H1 (cell line): ENCODE measurements at regions not wholly inside any gene's neighbourhood (a gene's known extent, or its start where the extent isn't known, plus 50 kb on each side); places are given as distances from the start of the nearest gene placed in this dataset.

Source experiments
- CTCF ChIA-PET: fragments of 300-600 bp; sonication (Branson Sonifier 250); formaldehyde crosslinking; loops from one replicate; lab custom pipeline; 2021; ENCODE audit not compliant: partially characterized antibody; lab: Charles Lee
- POLR2A ChIA-PET: fragments of 300-600 bp; sonication (Branson Sonifier 250); formaldehyde crosslinking; loops from one replicate; lab custom pipeline; 2021; ENCODE audit warnings: inconsistent platforms; ENCODE audit not compliant: partially characterized antibody; lab: Charles Lee
- DNase-seq, 2 experiments: peaks; one replicate each; pipeline versions ENCODE4 v3.0.0 to v3.0.0-alpha.2; 2010 to 2022; ENCODE audit warnings: low spot score in 2 of 2, low read depth in 1 of 2, mixed read lengths in 1 of 2
- FAIRE-seq: peaks from 2 replicates; lab custom pipeline; 2011; peaks lifted over from hg19 to GRCh38; lab: Jason Lieb, UNC
- H2AFZ ChIP-seq: 2 replicates; pipeline ENCODE4 v1.8.1; 2012; ENCODE audit warnings: low read length, inconsistent platforms
- H2AK5ac ChIP-seq: 2 replicates; pipeline ENCODE4 v1.6.1; 2013; ENCODE audit warnings: low read depth, low read length
- H2BK120ac ChIP-seq: replicated peaks from 2 replicates; pipeline ENCODE3; 2013; ENCODE audit warnings: low read depth, low read length, inconsistent platforms
- H2BK12ac ChIP-seq: 2 replicates; pipeline ENCODE4 v1.6.1; 2013; ENCODE audit warnings: low read depth, low read length
- H2BK15ac ChIP-seq: 2 replicates; pipeline ENCODE4 v1.6.1; 2013; ENCODE audit warnings: low read length
- H2BK20ac ChIP-seq: 2 replicates; pipeline ENCODE4 v1.6.1; 2013; ENCODE audit warnings: low read length
- H2BK5ac ChIP-seq: 2 replicates; pipeline ENCODE4 v1.6.1; 2013; ENCODE audit warnings: low read depth, low read length
- H3K14ac ChIP-seq: 2 replicates; pipeline ENCODE4 v1.6.1; 2013; ENCODE audit warnings: inconsistent platforms; ENCODE audit not compliant: insufficient read length
- H3K18ac ChIP-seq: 2 replicates; pipeline ENCODE4 v1.6.1; 2013; ENCODE audit warnings: low read length; ENCODE audit errors: extremely low read depth
- H3K23ac ChIP-seq: 2 replicates; pipeline ENCODE4 v1.6.1; 2013; ENCODE audit warnings: inconsistent platforms; ENCODE audit not compliant: insufficient read length
- H3K23me2 ChIP-seq: 2 replicates; pipeline ENCODE4 v1.6.1; 2013; ENCODE audit warnings: low read depth, low read length
- H3K27ac ChIP-seq: 2 replicates; pipeline ENCODE4 v1.6.1; 2011; ENCODE audit warnings: low read depth, low read length, inconsistent platforms
- H3K27me3 ChIP-seq, 4 experiments: replicated peaks in 1 of 4; 1 replicate in 1 of 4; 2 replicates in 3 of 4; pipeline versions ENCODE4 v1.6.1 to v1.8.1; 2011 to 2013; ENCODE audit warnings: low read length in 3 of 4, mild to moderate bottlenecking in 3 of 4, inconsistent platforms in 2 of 4, mixed read lengths in 2 of 4, moderate library complexity in 1 of 4; ENCODE audit not compliant: control insufficient read depth in 3 of 4, insufficient read depth in 3 of 4; ENCODE audit errors: extremely low read depth in 1 of 4
- H3K36me3 ChIP-seq, 4 experiments: 2 replicates each; pipeline versions ENCODE4 v1.6.1 to v1.8.1; 2011 to 2013; ENCODE audit warnings: mild to moderate bottlenecking in 4 of 4, low read length in 3 of 4, moderate library complexity in 2 of 4, control low read depth in 1 of 4, inconsistent platforms in 1 of 4; ENCODE audit not compliant: insufficient read depth in 4 of 4, control insufficient read depth in 2 of 4
- H3K4ac ChIP-seq: replicated peaks from 2 replicates; pipeline ENCODE3; 2013; ENCODE audit warnings: low read length, low read depth, mixed read lengths, inconsistent platforms; ENCODE audit not compliant: insufficient read length
- H3K4me1 ChIP-seq, 4 experiments: replicated peaks in 1 of 4; 1 replicate in 1 of 4; 2 replicates in 3 of 4; pipeline versions ENCODE4 v1.6.1 to v1.8.1; 2011 to 2013; ENCODE audit warnings: low read length in 3 of 4, inconsistent platforms in 2 of 4, mixed read lengths in 1 of 4; ENCODE audit not compliant: insufficient read depth in 4 of 4, control insufficient read depth in 3 of 4
- H3K4me2 ChIP-seq, 2 experiments: 2 replicates each; pipeline versions ENCODE4 v1.6.1 to v1.8.1; 2011 to 2013; ENCODE audit warnings: low read depth in 2 of 2, low read length in 2 of 2, control low read depth in 1 of 2, inconsistent platforms in 1 of 2, mild to moderate bottlenecking in 1 of 2; ENCODE audit not compliant: insufficient read depth in 1 of 2
- H3K4me3 ChIP-seq, 4 experiments: fragments of 200-600, 300-600 bp in 1 of 4; sonication (generic), shearing (Covaris generic), sonication (Bioruptor Twin) in 1 of 4; 2 replicates each; pipeline versions ENCODE4 v1.5.1 to v1.8.1; 2011 to 2016; ENCODE audit warnings: low read length in 4 of 4, low read depth in 3 of 4, control low read depth in 2 of 4, inconsistent platforms in 2 of 4, mild to moderate bottlenecking in 2 of 4, mixed read lengths in 1 of 4, moderate library complexity in 1 of 4; ENCODE audit not compliant: insufficient read depth in 2 of 4; ENCODE audit errors: extremely low read depth in 1 of 4
- H3K56ac ChIP-seq: replicated peaks from 2 replicates; pipeline ENCODE3; 2013; ENCODE audit warnings: low read depth, mild to moderate bottlenecking, mixed read lengths, low read length, inconsistent platforms; ENCODE audit not compliant: insufficient read length
- H3K79me1 ChIP-seq: 2 replicates; pipeline ENCODE4 v1.6.1; 2013; ENCODE audit warnings: low read depth, low read length, control low read depth
- H3K79me2 ChIP-seq, 2 experiments: 2 replicates each; pipeline versions ENCODE4 v1.6.1 to v1.8.1; 2012 to 2013; ENCODE audit warnings: low read length in 2 of 2, mild to moderate bottlenecking in 2 of 2, inconsistent platforms in 1 of 2; ENCODE audit not compliant: insufficient read depth in 2 of 2, control insufficient read depth in 1 of 2
- H3K9ac ChIP-seq, 4 experiments: replicated peaks in 1 of 4; 1 replicate in 1 of 4; 2 replicates in 3 of 4; pipeline versions ENCODE4 v1.6.1 to v1.8.1; 2011 to 2013; ENCODE audit warnings: low read depth in 3 of 4, low read length in 3 of 4, control low read depth in 2 of 4, mild to moderate bottlenecking in 2 of 4, moderate library complexity in 2 of 4, inconsistent platforms in 1 of 4; ENCODE audit errors: extremely low read depth in 1 of 4
- H3K9me3 ChIP-seq, 2 experiments: 2 replicates each; pipeline versions ENCODE4 v1.6.1 to v1.8.1; 2012 to 2013; ENCODE audit warnings: mild to moderate bottlenecking in 2 of 2, moderate library complexity in 2 of 2, control low read depth in 1 of 2, inconsistent platforms in 1 of 2, low read depth in 1 of 2, low read length in 1 of 2, mixed read lengths in 1 of 2; ENCODE audit not compliant: insufficient read depth in 2 of 2
- H4K20me1 ChIP-seq, 2 experiments: replicated peaks in 1 of 2; 2 replicates each; pipeline versions ENCODE3 to v1.8.1; 2011 to 2013; ENCODE audit warnings: inconsistent platforms in 2 of 2, low read length in 2 of 2, mild to moderate bottlenecking in 1 of 2; ENCODE audit not compliant: insufficient read depth in 2 of 2, control insufficient read depth in 1 of 2
- H4K5ac ChIP-seq: 2 replicates; pipeline ENCODE4 v1.6.1; 2013; ENCODE audit warnings: low read length, low read depth, mixed read lengths, inconsistent platforms; ENCODE audit not compliant: insufficient read length
- H4K8ac ChIP-seq: 2 replicates; pipeline ENCODE4 v1.8.0; 2013; ENCODE audit warnings: mild to moderate bottlenecking, moderate library complexity, low read length, inconsistent platforms; ENCODE audit not compliant: insufficient read depth; ENCODE audit errors: extremely low read depth
- H4K91ac ChIP-seq: replicated peaks from 2 replicates; pipeline ENCODE3; 2013; ENCODE audit warnings: low read length, mixed read lengths, inconsistent platforms; ENCODE audit not compliant: insufficient read length
- CHD1 ChIP-seq: IDR thresholded peaks from 2 replicates; pipeline ENCODE4 v1.6.1; 2012; ENCODE audit warnings: low read depth, low read length, improper control_type of control experiment
- GABPA ChIP-seq: IDR thresholded peaks from 2 replicates; pipeline ENCODE4 v1.6.1; 2011; ENCODE audit warnings: mild to moderate bottlenecking, low read length, moderate library complexity, borderline replicate concordance; ENCODE audit not compliant: insufficient read depth
- GTF2F1 ChIP-seq: IDR thresholded peaks from 2 replicates; pipeline ENCODE4 v1.6.1; 2012; ENCODE audit warnings: low read depth, low read length, improper control_type of control experiment, borderline replicate concordance
- POU5F1 ChIP-seq: IDR thresholded peaks from 2 replicates; pipeline ENCODE4 v1.6.1; 2011; ENCODE audit warnings: low read depth, mild to moderate bottlenecking, low read length, moderate library complexity
- RFX5 ChIP-seq: IDR thresholded peaks from 2 replicates; pipeline ENCODE4 v1.6.1; 2011; ENCODE audit warnings: low read depth, low read length, improper control_type of control experiment, borderline replicate concordance
- RXRA ChIP-seq: IDR thresholded peaks from 2 replicates; pipeline ENCODE4 v1.6.1; 2011; ENCODE audit warnings: low read depth, mild to moderate bottlenecking, low read length, moderate library complexity; ENCODE audit not compliant: insufficient read depth
- SAP30 ChIP-seq: fragments of 300-600 bp; sonication (generic); IDR thresholded peaks from 2 replicates; pipeline ENCODE4 v1.7.1; 2012; ENCODE audit warnings: low read length, moderate library complexity, mild to moderate bottlenecking, inconsistent platforms; ENCODE audit not compliant: insufficient read depth, insufficient replicate concordance
- SP1 ChIP-seq: IDR thresholded peaks from 2 replicates; pipeline ENCODE4 v1.6.1; 2011; ENCODE audit warnings: low read depth, low read length
- SP2 ChIP-seq: IDR thresholded peaks from 2 replicates; pipeline ENCODE4 v1.6.1; 2012; ENCODE audit warnings: mild to moderate bottlenecking, low read length, inconsistent platforms
- TCF12 ChIP-seq: IDR thresholded peaks from 2 replicates; pipeline ENCODE4 v1.6.1; 2011; ENCODE audit warnings: low read depth, mild to moderate bottlenecking, low read length
- WGBS, 2 experiments: shearing (Covaris generic) in 1 of 2; methylation state at CpG; one replicate each; pipeline versions ENCODE4 v1.1.6 to v1.1.7; 2013 to 2015; ENCODE audit warnings: low lambda C conversion rate in 2 of 2, mixed read lengths in 2 of 2, inconsistent platforms in 1 of 2, low coverage in 1 of 2, missing lambda C conversion rate in 1 of 2; ENCODE audit not compliant: insufficient replicate concordance in 2 of 2, insufficient coverage in 1 of 2, insufficient read length in 1 of 2; ENCODE audit errors: extremely low coverage in 1 of 2, missing lambda C conversion rate in 1 of 2; 5-methylcytosine and 5-hydroxymethylcytosine counted together
- TF ChIP-seq, protein P1 (sequence below): IDR thresholded peaks from 2 replicates; pipeline ENCODE4 v1.6.1; 2012; ENCODE audit warnings: inconsistent platforms
- TF ChIP-seq, protein P2 (sequence below): IDR thresholded peaks from 2 replicates; pipeline ENCODE4 v1.6.1; 2011; ENCODE audit warnings: low read length, improper control_type of control experiment

DNA sequence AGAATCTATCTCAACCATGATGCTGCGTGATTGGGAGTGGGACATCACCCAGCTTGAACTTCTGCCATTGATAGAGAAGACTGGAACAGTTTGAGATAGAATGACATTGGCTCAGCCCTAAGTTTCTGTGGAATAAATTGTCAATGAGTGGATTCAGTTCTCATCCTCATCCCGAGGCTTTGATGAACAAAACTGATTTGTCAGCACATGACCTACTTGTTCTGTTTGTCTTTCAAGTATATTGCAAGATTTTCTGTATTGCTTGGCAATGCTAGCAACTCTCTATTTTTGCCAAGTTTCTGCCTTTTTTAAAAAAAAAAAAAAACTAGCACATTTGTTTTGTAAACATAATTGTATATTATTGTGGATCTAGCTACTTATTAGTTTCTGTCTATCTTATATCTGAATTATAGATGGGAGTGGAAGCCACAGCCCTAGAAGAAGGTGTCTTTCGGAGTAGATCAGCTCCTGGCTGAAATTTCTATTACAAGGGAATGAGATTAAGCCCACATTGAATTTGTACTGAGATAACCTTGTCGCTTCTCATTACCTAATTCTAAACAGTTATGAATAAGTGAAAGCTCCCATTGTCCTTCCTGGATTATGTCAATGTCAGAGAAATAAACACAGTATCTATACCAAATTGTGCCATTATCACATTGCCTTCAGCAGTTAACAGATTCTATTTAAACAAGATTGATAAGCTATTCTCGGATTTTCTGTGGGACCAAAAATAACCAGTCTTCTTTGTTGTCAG lies 166.1 kb downstream of the TNFSF13B start:
- FAIRE-seq, result no peak
- no peak for DNase-seq
- POLR2A ChIA-PET, result no interaction called here
- no peak overlapping the region for H2BK5ac ChIP-seq
- no peak overlapping the region for H3K27ac ChIP-seq
- no peak overlapping the region for H4K91ac ChIP-seq
- H2BK12ac ChIP-seq, result no peak overlapping the region
- no peak overlapping the region for H2BK20ac ChIP-seq
- H3K23me2 ChIP-seq, result no peaks in the 10 kb centered on the region
- 90% methylated on average over 5 of the region's 5 CpGs; no CpG with 5 or more reads in 1 of the 2 experiments for WGBS, 2 experiments
- no peak overlapping the region for H3K4me3 ChIP-seq
- H3K79me2 ChIP-seq, result no peaks in the 10 kb centered on the region
- no peak overlapping the region for H3K14ac ChIP-seq
- no peak overlapping the region for H3K9ac ChIP-seq
- no peak overlapping the region for H3K23ac ChIP-seq
- H4K5ac ChIP-seq, result no peak overlapping the region
- no peaks in the 10 kb centered on the region for H3K27me3 ChIP-seq
- no peaks in the 10 kb centered on the region for H3K9me3 ChIP-seq
- H2BK15ac ChIP-seq, result no peak overlapping the region
- H3K79me1 ChIP-seq, result no peaks in the 10 kb centered on the region
- no peaks in the 10 kb centered on the region for H3K36me3 ChIP-seq
- no peak for TF ChIP-seq TCF12
- TF ChIP-seq, protein P1, sequence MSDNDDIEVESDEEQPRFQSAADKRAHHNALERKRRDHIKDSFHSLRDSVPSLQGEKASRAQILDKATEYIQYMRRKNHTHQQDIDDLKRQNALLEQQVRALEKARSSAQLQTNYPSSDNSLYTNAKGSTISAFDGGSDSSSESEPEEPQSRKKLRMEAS, result no peak
- no peak for TF ChIP-seq POU5F1
- TF ChIP-seq RXRA, result no peak
- no peak for TF ChIP-seq CHD1
- TF ChIP-seq RFX5, result no peak
- TF ChIP-seq SP1, result no peak
- TF ChIP-seq SP2, result no peak
- TF ChIP-seq GABPA, result no peak
- TF ChIP-seq, protein P2, sequence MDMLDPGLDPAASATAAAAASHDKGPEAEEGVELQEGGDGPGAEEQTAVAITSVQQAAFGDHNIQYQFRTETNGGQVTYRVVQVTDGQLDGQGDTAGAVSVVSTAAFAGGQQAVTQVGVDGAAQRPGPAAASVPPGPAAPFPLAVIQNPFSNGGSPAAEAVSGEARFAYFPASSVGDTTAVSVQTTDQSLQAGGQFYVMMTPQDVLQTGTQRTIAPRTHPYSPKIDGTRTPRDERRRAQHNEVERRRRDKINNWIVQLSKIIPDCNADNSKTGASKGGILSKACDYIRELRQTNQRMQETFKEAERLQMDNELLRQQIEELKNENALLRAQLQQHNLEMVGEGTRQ, result no peak
- TF ChIP-seq SAP30, result no peak
- no peak for TF ChIP-seq GTF2F1
- no peak overlapping the region for H3K18ac ChIP-seq
- no peak overlapping the region for H2AK5ac ChIP-seq
- H2BK120ac ChIP-seq, result no peak overlapping the region
- no peak overlapping the region for H2AFZ ChIP-seq
- no peak overlapping the region for H3K4me2 ChIP-seq
- no peak overlapping the region for H3K4ac ChIP-seq
- no peaks in the 10 kb centered on the region for H4K20me1 ChIP-seq
- H3K4me1 ChIP-seq, result no peaks in the 10 kb centered on the region; a peak in 1 of 7 replicates
- CTCF ChIA-PET, result interaction anchor here (1.0 kb wide), 2 partner anchors 194 to 312 kb away, joined by 3 read pairs; no protein-coding TSS in a partner anchor
- H3K56ac ChIP-seq, result no peak overlapping the region
- H4K8ac ChIP-seq, result no peak overlapping the region
